GM19463 (cell line): ENCODE measurements at regions not wholly inside any gene's neighbourhood (a gene's known extent, or its start where the extent isn't known, plus 50 kb on each side); places are given as distances from the start of the nearest gene placed in this dataset.

ENCODE experiments used
- ATAC-seq: cut with Tn5 transposase; IDR thresholded peaks from one replicate; pipeline ENCODE4 v1.9.1; 2021; ENCODE audit warnings: mild to moderate bottlenecking, moderate library complexity; ENCODE audit not compliant: unreplicated experiment

- ATAC-seq: no peak
Observed at GRCh38 chr5:93886917-93887361, 145.5 kb upstream of the POU5F2 start.

GRCh38 chr5:93886098-93886806 lies 144.9 kb upstream of the POU5F2 start:
- no peak for ATAC-seq

GRCh38 chr5:93884254-93884653 lies 142.9 kb upstream of the POU5F2 start:
- no peak for ATAC-seq

- ATAC-seq: no peak
Observed at GRCh38 chr5:93883459-93883858, 142.1 kb upstream of the POU5F2 start.

GRCh38 chr5:93875693-93876092 lies 134.3 kb upstream of the POU5F2 start:
- no peak for ATAC-seq

- peak; percentile 70 for ATAC-seq
Observed at GRCh38 chr5:93874491-93874890, 133.1 kb upstream of the POU5F2 start.

GRCh38 chr5:93874080-93874479 lies 132.7 kb upstream of the POU5F2 start:
- ATAC-seq: peak; percentile 83

GRCh38 chr5:93873211-93873736 lies 131.9 kb upstream of the POU5F2 start:
- no peak for ATAC-seq

GRCh38 chr5:93870649-93871048 lies 129.2 kb upstream of the POU5F2 start:
- ATAC-seq: no peak

GRCh38 chr5:93868851-93869250 lies 127.5 kb upstream of the POU5F2 start:
- no peak for ATAC-seq

GRCh38 chr5:93850311-93850710 lies 108.9 kb upstream of the POU5F2 start:
- no peak for ATAC-seq

GRCh38 chr5:93845376-93845775 lies 104.0 kb upstream of the POU5F2 start:
- no peak for ATAC-seq

GRCh38 chr5:93831449-93831848 lies 90.0 kb upstream of the POU5F2 start:
- no peak for ATAC-seq

GRCh38 chr5:93830893-93831292 lies 89.5 kb upstream of the POU5F2 start:
- ATAC-seq: no peak

GRCh38 chr5:93829346-93829745 lies 87.9 kb upstream of the POU5F2 start:
- no peak for ATAC-seq

- ATAC-seq: no peak
Observed at GRCh38 chr5:93821891-93822415, 80.6 kb upstream of the POU5F2 start.

- ATAC-seq: no peak
Observed at GRCh38 chr5:93819668-93820067, 78.3 kb upstream of the POU5F2 start.

GRCh38 chr5:93810780-93811179 lies 69.4 kb upstream of the POU5F2 start:
- ATAC-seq: no peak

GRCh38 chr5:93809430-93809829 lies 68.0 kb upstream of the POU5F2 start:
- ATAC-seq: no peak

GRCh38 chr5:93807846-93808245 lies 66.4 kb upstream of the POU5F2 start:
- ATAC-seq: no peak

- no peak for ATAC-seq
Observed at GRCh38 chr5:93805616-93806379, 64.4 kb upstream of the POU5F2 start.
